ENCODE measurements at regions not wholly inside any gene's neighbourhood (a gene's known extent, or its start where the extent isn't known, plus 50 kb on each side); places are given as distances from the start of the nearest gene placed in this dataset.

GRCh38 chr15:98452238-98452637 is 196.1 kb upstream of the IGF1R start:
- Histone ChIP-seq H3K4me2 (ENCODE audit: low read length) (no peak overlapping the region), H3K27ac (ENCODE audit: low read length) (no peak overlapping the region), H3K36me3 (ENCODE audit: low read depth, low read length) (no peaks in the 10 kb centered on the region), H3K79me2 (ENCODE audit: low read length) (no peaks in the 10 kb centered on the region), H3K9me3 (ENCODE audit: low read length) (no peaks in the 10 kb centered on the region), H3K4me3 (ENCODE audit: low read length) (no peak overlapping the region), H3K27me3 (ENCODE audit: low read length) (peaks cover 41% of the 10 kb centered on the region), H3K9me2 (replicated peaks; ENCODE audit: low read length) (no peaks in the 10 kb centered on the region), H4K20me1 (ENCODE audit: low read length) (no peaks in the 10 kb centered on the region), H3F3A (ENCODE audit: low read length, unreplicated experiment) (no peaks in the 10 kb centered on the region), H3K9ac (ENCODE audit: low read length) (no peak overlapping the region), H3K4me1 (ENCODE audit: insufficient read depth, low read length) (no peaks in the 10 kb centered on the region), H2AFZ (ENCODE audit: low read length) (no peak overlapping the region)
- ATAC-seq (no peak), DNase-seq (no peak)
- intact Hi-C loops (cut with micrococcal nuclease): no loop called here
- BruUV-seq (replicated peaks): no TSS peak
- TF ChIP-seq CTCF (conservative IDR thresholded peaks at IDR 0.05; ENCODE audit: low read depth, low read length) (no peak), EZH2 (IDR thresholded peaks at IDR 0.05; ENCODE audit: low read length, unreplicated experiment) (no peak), EZH2phosphoT487 (IDR thresholded peaks at IDR 0.05; ENCODE audit: borderline replicate concordance, low read length) (no peak)
- ChIA-PET POLR2A (ENCODE audit: unreplicated experiment) (no interaction called here), CTCF (no interaction called here)

- peak; percentile 15 for DNase-seq
- Histone ChIP-seq H3K9me2 (replicated peaks; ENCODE audit: low read length) (no peaks in the 10 kb centered on the region), H3K4me2 (ENCODE audit: low read length) (no peak overlapping the region), H3K9ac (ENCODE audit: low read length) (no peak overlapping the region), H3K4me1 (ENCODE audit: insufficient read depth, low read length) (no peaks in the 10 kb centered on the region), H3K36me3 (ENCODE audit: low read depth, low read length) (no peaks in the 10 kb centered on the region), H4K20me1 (ENCODE audit: low read length) (no peaks in the 10 kb centered on the region), H3K27me3 (ENCODE audit: low read length) (peaks cover 7% of the 10 kb centered on the region; the same call in 1 of the 2 replicates), H3K4me3 (ENCODE audit: low read length) (no peak overlapping the region), H3K27ac (ENCODE audit: low read length) (no peak overlapping the region), H3K9me3 (ENCODE audit: low read length) (no peaks in the 10 kb centered on the region), H3K79me2 (ENCODE audit: low read length) (no peaks in the 10 kb centered on the region), H3F3A (ENCODE audit: low read length, unreplicated experiment) (no peaks in the 10 kb centered on the region), H2AFZ (ENCODE audit: low read length) (no peak overlapping the region)
- POLR2A ChIA-PET (ENCODE audit: unreplicated experiment): no interaction called here
- CTCF ChIA-PET: no interaction called here
- intact Hi-C loops (cut with micrococcal nuclease): no loop called here
- no peak for TF ChIP-seq EZH2phosphoT487 (IDR thresholded peaks at IDR 0.05; ENCODE audit: borderline replicate concordance, low read length)
- TF ChIP-seq CTCF (conservative IDR thresholded peaks at IDR 0.05; ENCODE audit: low read depth, low read length): no peak
- no peak for TF ChIP-seq EZH2 (IDR thresholded peaks at IDR 0.05; ENCODE audit: low read length, unreplicated experiment)
- BruUV-seq (replicated peaks): no TSS peak
- ATAC-seq: no peak
Measured at GRCh38 chr15:98455904-98456303, 192.4 kb upstream of the IGF1R start.

GRCh38 chr15:98476559-98476958 is 171.8 kb upstream of the IGF1R start:
- Histone ChIP-seq H3K27ac (ENCODE audit: low read length) (no peak overlapping the region), H3K27me3 (ENCODE audit: low read length) (peaks cover 42% of the 10 kb centered on the region), H2AFZ (ENCODE audit: low read length) (no peak overlapping the region), H3K79me2 (ENCODE audit: low read length) (no peaks in the 10 kb centered on the region), H3K4me1 (ENCODE audit: insufficient read depth, low read length) (no peaks in the 10 kb centered on the region), H3F3A (ENCODE audit: low read length, unreplicated experiment) (no peaks in the 10 kb centered on the region), H3K4me2 (ENCODE audit: low read length) (no peak overlapping the region), H3K9ac (ENCODE audit: low read length) (no peak overlapping the region), H3K4me3 (ENCODE audit: low read length) (no peak overlapping the region), H3K36me3 (ENCODE audit: low read depth, low read length) (no peaks in the 10 kb centered on the region), H3K9me2 (replicated peaks; ENCODE audit: low read length) (no peaks in the 10 kb centered on the region), H3K9me3 (ENCODE audit: low read length) (no peaks in the 10 kb centered on the region), H4K20me1 (ENCODE audit: low read length) (no peaks in the 10 kb centered on the region)
- ATAC-seq: no peak
- intact Hi-C loops (cut with micrococcal nuclease): no loop called here
- TF ChIP-seq CTCF (conservative IDR thresholded peaks at IDR 0.05; ENCODE audit: low read depth, low read length): no peak
- TF ChIP-seq EZH2 (IDR thresholded peaks at IDR 0.05; ENCODE audit: low read length, unreplicated experiment): no peak
- no peak for TF ChIP-seq EZH2phosphoT487 (IDR thresholded peaks at IDR 0.05; ENCODE audit: borderline replicate concordance, low read length)
- DNase-seq: no peak
- ChIA-PET POLR2A (ENCODE audit: unreplicated experiment) (no interaction called here), CTCF (no interaction called here)
- no TSS peak for BruUV-seq (replicated peaks)
